ENCODE measurements at regions not wholly inside any gene's neighbourhood (a gene's known extent, or its start where the extent isn't known, plus 50 kb on each side); places are given as distances from the start of the nearest gene placed in this dataset.

GRCh38 chr9:7481570-7481969 is 318.0 kb downstream of the DMAC1 start:
- no peak for DNase-seq (ENCODE audit: unreplicated experiment)
- CTCF ChIA-PET, result interaction anchor here (0.6 kb wide), 3 partner anchors 11 to 916 kb away, joined by 3 to 6 read pairs (median 3); no protein-coding TSS in a partner anchor
- no peak overlapping the region for H3K4me3 Mint-ChIP-seq (ENCODE audit: unreplicated experiment)
- H3K27me3 Mint-ChIP-seq (ENCODE audit: insufficient read depth, unreplicated experiment), result no peaks in the 10 kb centered on the region
- H3K9me3 Mint-ChIP-seq (ENCODE audit: unreplicated experiment), result no peaks in the 10 kb centered on the region
- no peaks in the 10 kb centered on the region for H3K4me1 Mint-ChIP-seq (ENCODE audit: insufficient read depth, unreplicated experiment)
- no peaks in the 10 kb centered on the region for H3K36me3 Mint-ChIP-seq (ENCODE audit: insufficient read depth, unreplicated experiment)
- no TSS peak for BruUV-seq (replicated peaks)
- H3K27ac Mint-ChIP-seq (ENCODE audit: low read depth, unreplicated experiment), result no peak overlapping the region
- no peak for TF ChIP-seq CTCF (IDR thresholded peaks at IDR 0.05; ENCODE audit: unreplicated experiment)
- intact Hi-C loops (cut with micrococcal nuclease), result no loop called here
- POLR2A ChIA-PET, result no interaction called here

GRCh38 chr9:7479300-7479699 is 320.3 kb downstream of the DMAC1 start:
- H3K4me3 Mint-ChIP-seq (ENCODE audit: unreplicated experiment), result no peak overlapping the region
- ChIA-PET CTCF (interaction anchor here (0.6 to 2.6 kb wide), 2 partner anchors 9 to 76 kb away, joined by 3 to 16 read pairs; no protein-coding TSS in a partner anchor), POLR2A (no interaction called here)
- H3K36me3 Mint-ChIP-seq (ENCODE audit: insufficient read depth, unreplicated experiment), result no peaks in the 10 kb centered on the region
- BruUV-seq (replicated peaks), result no TSS peak
- TF ChIP-seq CTCF (IDR thresholded peaks at IDR 0.05; ENCODE audit: unreplicated experiment), result peak; percentile 15
- H3K9me3 Mint-ChIP-seq (ENCODE audit: unreplicated experiment), result no peaks in the 10 kb centered on the region
- no peaks in the 10 kb centered on the region for H3K27me3 Mint-ChIP-seq (ENCODE audit: insufficient read depth, unreplicated experiment)
- intact Hi-C loops (cut with micrococcal nuclease), result no loop called here
- H3K4me1 Mint-ChIP-seq (ENCODE audit: insufficient read depth, unreplicated experiment), result no peaks in the 10 kb centered on the region
- H3K27ac Mint-ChIP-seq (ENCODE audit: low read depth, unreplicated experiment), result no peak overlapping the region
- DNase-seq (ENCODE audit: unreplicated experiment), result peak; percentile 8

GRCh38 chr9:7478646-7479045 is 320.9 kb downstream of the DMAC1 start:
- Mint-ChIP-seq H3K36me3 (ENCODE audit: insufficient read depth, unreplicated experiment) (no peaks in the 10 kb centered on the region), H3K27me3 (ENCODE audit: insufficient read depth, unreplicated experiment) (no peaks in the 10 kb centered on the region), H3K27ac (ENCODE audit: low read depth, unreplicated experiment) (no peak overlapping the region), H3K9me3 (ENCODE audit: unreplicated experiment) (no peaks in the 10 kb centered on the region), H3K4me3 (ENCODE audit: unreplicated experiment) (no peak overlapping the region), H3K4me1 (ENCODE audit: insufficient read depth, unreplicated experiment) (no peaks in the 10 kb centered on the region)
- TF ChIP-seq CTCF (IDR thresholded peaks at IDR 0.05; ENCODE audit: unreplicated experiment), result no peak
- no TSS peak for BruUV-seq (replicated peaks)
- CTCF ChIA-PET, result interaction anchor here (0.6 to 2.6 kb wide), 2 partner anchors 9 to 76 kb away, joined by 3 to 16 read pairs; no protein-coding TSS in a partner anchor
- POLR2A ChIA-PET, result interaction anchor here (0.5 kb wide), 1 partner anchor 1892 kb away, joined by 3 read pairs; no protein-coding TSS in a partner anchor
- intact Hi-C loops (cut with micrococcal nuclease), result no loop called here
- DNase-seq (ENCODE audit: unreplicated experiment), result no peak

- POLR2A ChIA-PET, result no interaction called here
- no peaks in the 10 kb centered on the region for H3K4me1 Mint-ChIP-seq (ENCODE audit: insufficient read depth, unreplicated experiment)
- H3K4me3 Mint-ChIP-seq (ENCODE audit: unreplicated experiment), result no peak overlapping the region
- intact Hi-C loops (cut with micrococcal nuclease), result no loop called here
- CTCF ChIA-PET, result interaction anchor here (0.9 to 1.0 kb wide), 2 partner anchors 9 to 31 kb away, joined by 3 to 4 read pairs; no protein-coding TSS in a partner anchor
- H3K9me3 Mint-ChIP-seq (ENCODE audit: unreplicated experiment), result no peaks in the 10 kb centered on the region
- no peaks in the 10 kb centered on the region for H3K36me3 Mint-ChIP-seq (ENCODE audit: insufficient read depth, unreplicated experiment)
- peaks cover 18% of the 10 kb centered on the region for H3K27me3 Mint-ChIP-seq (ENCODE audit: insufficient read depth, unreplicated experiment)
- no peak for DNase-seq (ENCODE audit: unreplicated experiment)
- TF ChIP-seq CTCF (IDR thresholded peaks at IDR 0.05; ENCODE audit: unreplicated experiment), result no peak
- H3K27ac Mint-ChIP-seq (ENCODE audit: low read depth, unreplicated experiment), result no peak overlapping the region
- no TSS peak for BruUV-seq (replicated peaks)
Observed at GRCh38 chr9:7467186-7467585, 332.4 kb downstream of the DMAC1 start.
